ENCODE measurements at regions not wholly inside any gene's neighbourhood (a gene's known extent, or its start where the extent isn't known, plus 50 kb on each side); places are given as distances from the start of the nearest gene placed in this dataset.

GRCh38 chr20:63116412-63117106 lies 99.4 kb downstream of the YTHDF1 start (continued):
- no peak for TF ChIP-seq HINFP (CRISPR knock-in tag; IDR thresholded peaks at IDR 0.05; ENCODE audit: low read depth)
- TF ChIP-seq MAZ (IDR thresholded peaks at IDR 0.05; ENCODE audit: borderline replicate concordance, low read depth, low read length): no peak
- peak; percentile 37; the same call in 1 of the 2 replicates for TF ChIP-seq MAZ (CRISPR knock-in tag; IDR thresholded peaks at IDR 0.05; ENCODE audit: low read depth)
- peak; percentile 93 for TF ChIP-seq ZMAT3 (CRISPR knock-in tag; conservative IDR thresholded peaks at IDR 0.05)
- no peak; the same call in 1 of the 2 replicates for TF ChIP-seq TMF1 (CRISPR knock-in tag; IDR thresholded peaks at IDR 0.05; ENCODE audit: low read depth)
- TF ChIP-seq CBX1 (IDR thresholded peaks at IDR 0.05; ENCODE audit: low read depth): no peak
- TF ChIP-seq, protein P1, sequence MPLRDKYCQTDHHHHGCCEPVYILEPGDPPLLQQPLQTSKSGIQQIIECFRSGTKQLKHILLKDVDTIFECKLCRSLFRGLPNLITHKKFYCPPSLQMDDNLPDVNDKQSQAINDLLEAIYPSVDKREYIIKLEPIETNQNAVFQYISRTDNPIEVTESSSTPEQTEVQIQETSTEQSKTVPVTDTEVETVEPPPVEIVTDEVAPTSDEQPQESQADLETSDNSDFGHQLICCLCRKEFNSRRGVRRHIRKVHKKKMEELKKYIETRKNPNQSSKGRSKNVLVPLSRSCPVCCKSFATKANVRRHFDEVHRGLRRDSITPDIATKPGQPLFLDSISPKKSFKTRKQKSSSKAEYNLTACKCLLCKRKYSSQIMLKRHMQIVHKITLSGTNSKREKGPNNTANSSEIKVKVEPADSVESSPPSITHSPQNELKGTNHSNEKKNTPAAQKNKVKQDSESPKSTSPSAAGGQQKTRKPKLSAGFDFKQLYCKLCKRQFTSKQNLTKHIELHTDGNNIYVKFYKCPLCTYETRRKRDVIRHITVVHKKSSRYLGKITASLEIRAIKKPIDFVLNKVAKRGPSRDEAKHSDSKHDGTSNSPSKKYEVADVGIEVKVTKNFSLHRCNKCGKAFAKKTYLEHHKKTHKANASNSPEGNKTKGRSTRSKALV (CRISPR knock-in tag; IDR thresholded peaks at IDR 0.05): peak; percentile 69; the same call in 1 of the 2 replicates
- TF ChIP-seq, protein P2, sequence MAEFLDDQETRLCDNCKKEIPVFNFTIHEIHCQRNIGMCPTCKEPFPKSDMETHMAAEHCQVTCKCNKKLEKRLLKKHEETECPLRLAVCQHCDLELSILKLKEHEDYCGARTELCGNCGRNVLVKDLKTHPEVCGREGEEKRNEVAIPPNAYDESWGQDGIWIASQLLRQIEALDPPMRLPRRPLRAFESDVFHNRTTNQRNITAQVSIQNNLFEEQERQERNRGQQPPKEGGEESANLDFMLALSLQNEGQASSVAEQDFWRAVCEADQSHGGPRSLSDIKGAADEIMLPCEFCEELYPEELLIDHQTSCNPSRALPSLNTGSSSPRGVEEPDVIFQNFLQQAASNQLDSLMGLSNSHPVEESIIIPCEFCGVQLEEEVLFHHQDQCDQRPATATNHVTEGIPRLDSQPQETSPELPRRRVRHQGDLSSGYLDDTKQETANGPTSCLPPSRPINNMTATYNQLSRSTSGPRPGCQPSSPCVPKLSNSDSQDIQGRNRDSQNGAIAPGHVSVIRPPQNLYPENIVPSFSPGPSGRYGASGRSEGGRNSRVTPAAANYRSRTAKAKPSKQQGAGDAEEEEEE (CRISPR knock-in tag; IDR thresholded peaks at IDR 0.05; ENCODE audit: borderline replicate concordance): no peak
- peak; percentile 50; the same call in 1 of the 2 replicates for TF ChIP-seq ZNF777 (CRISPR knock-in tag; IDR thresholded peaks at IDR 0.05)
- no peak for TF ChIP-seq RBM39 (IDR thresholded peaks at IDR 0.05; ENCODE audit: low read depth, low read length, poor library complexity, severe bottlenecking)
- no peak for TF ChIP-seq AGO1 (IDR thresholded peaks at IDR 0.05; ENCODE audit: low read depth, low read length, poor library complexity, severe bottlenecking)
- no peak for TF ChIP-seq ARHGAP35 (CRISPR knock-in tag; IDR thresholded peaks at IDR 0.05; ENCODE audit: borderline replicate concordance)
- TF ChIP-seq CREB3 (CRISPR knock-in tag; IDR thresholded peaks at IDR 0.05): 0 out of 2 replicates have a peak, but pooled peaks have one; percentile 81
- TF ChIP-seq ZKSCAN8 (CRISPR knock-in tag; IDR thresholded peaks at IDR 0.05; ENCODE audit: borderline replicate concordance): 0 out of 2 replicates have a peak, but pooled peaks have one; percentile 42
- TF ChIP-seq SP2 (CRISPR knock-in tag; IDR thresholded peaks at IDR 0.05): no peak
- TF ChIP-seq RCOR2 (CRISPR knock-in tag; IDR thresholded peaks at IDR 0.05): no peak
- peak; percentile 91; the same call in 1 of the 2 replicates for TF ChIP-seq ISX (CRISPR knock-in tag; conservative IDR thresholded peaks at IDR 0.05)
- no peak; the same call in 1 of the 2 replicates for TF ChIP-seq ZNF20 (CRISPR knock-in tag; IDR thresholded peaks at IDR 0.05)
- TF ChIP-seq MAFF (IDR thresholded peaks at IDR 0.05; ENCODE audit: low read depth, low read length): no peak
- no peak for TF ChIP-seq ZNF230 (CRISPR knock-in tag; IDR thresholded peaks at IDR 0.05)

Data from HepG2 (cell line).